Neural crest cell (in vitro differentiated cells): ENCODE measurements at regions not wholly inside any gene's neighbourhood (a gene's known extent, or its start where the extent isn't known, plus 50 kb on each side); places are given as distances from the start of the nearest gene placed in this dataset.
A peak's percentile ranks its signal among the peaks of the same experiment; 100 is the strongest.

Source experiments
- DNase-seq: peaks from one replicate; pipeline ENCODE4 v3.0.0; 2021; ENCODE audit warnings: low read depth, mixed read lengths, low spot score
- H3K27ac Mint-ChIP-seq: one replicate; pipeline ENCODE4 v1.8.0; 2021; ENCODE audit warnings: mild to moderate bottlenecking, mixed read lengths; ENCODE audit not compliant: unreplicated experiment
- H3K27me3 Mint-ChIP-seq: 2 replicates; pipeline ENCODE4 v1.8.0; 2021; ENCODE audit warnings: low read depth, mild to moderate bottlenecking, mixed read lengths
- H3K36me3 Mint-ChIP-seq: 2 replicates; pipeline ENCODE4 v1.8.0; 2021; ENCODE audit warnings: low read depth, mild to moderate bottlenecking, mixed read lengths
- H3K4me1 Mint-ChIP-seq: 2 replicates; pipeline ENCODE4 v1.8.0; 2021; ENCODE audit warnings: mixed read lengths
- H3K4me3 Mint-ChIP-seq: one replicate; pipeline ENCODE4 v1.8.0; 2021; ENCODE audit warnings: mild to moderate bottlenecking, mixed read lengths
- H3K9me3 Mint-ChIP-seq: 2 replicates; pipeline ENCODE4 v1.8.0; 2021; ENCODE audit warnings: mixed read lengths
- CTCF ChIP-seq: fragments of 200-600 bp; sonication (generic); conservative IDR thresholded peaks from 2 replicates; pipeline ENCODE4 v1.5.0; 2021; ENCODE audit warnings: antibody characterized with exemption, mild to moderate bottlenecking

- Mint-ChIP-seq H3K9me3 (peaks cover 14% of the 10 kb centered on the region), H3K36me3 (peaks cover 5% of the 10 kb centered on the region), H3K27me3 (no peaks in the 10 kb centered on the region), H3K27ac (peak overlapping the region; percentile 68), H3K4me1 (peaks cover 42% of the 10 kb centered on the region), H3K4me3 (no peak overlapping the region)
- TF ChIP-seq CTCF: no peak
- no peak for DNase-seq
Measured at GRCh38 chr10:125514206-125515162, 168.5 kb downstream of the TEX36 start.

- no peak for TF ChIP-seq CTCF
- Mint-ChIP-seq H3K27me3 (no peaks in the 10 kb centered on the region), H3K4me3 (peak overlapping the region; percentile 2), H3K4me1 (peaks cover 45% of the 10 kb centered on the region), H3K27ac (peak overlapping the region; percentile 68), H3K9me3 (peaks cover 12% of the 10 kb centered on the region), H3K36me3 (peaks cover 5% of the 10 kb centered on the region)
- DNase-seq: no peak
Measured at GRCh38 chr10:125513429-125514182, 169.4 kb downstream of the TEX36 start.

- TF ChIP-seq CTCF: no peak
- peaks cover 12% of the 10 kb centered on the region for H3K9me3 Mint-ChIP-seq
- H3K4me3 Mint-ChIP-seq: no peak overlapping the region
- peaks cover 60% of the 10 kb centered on the region for H3K4me1 Mint-ChIP-seq
- no peak for DNase-seq
- H3K27ac Mint-ChIP-seq: no peak overlapping the region
- no peaks in the 10 kb centered on the region for H3K27me3 Mint-ChIP-seq
- H3K36me3 Mint-ChIP-seq: peaks cover 3% of the 10 kb centered on the region
Measured at GRCh38 chr10:125510998-125511397, 172.0 kb downstream of the TEX36 start.

- Mint-ChIP-seq H3K9me3 (peaks cover 5% of the 10 kb centered on the region), H3K4me3 (no peak overlapping the region), H3K27me3 (no peaks in the 10 kb centered on the region), H3K36me3 (no peaks in the 10 kb centered on the region), H3K4me1 (peaks cover 30% of the 10 kb centered on the region), H3K27ac (no peak overlapping the region)
- TF ChIP-seq CTCF: no peak
- DNase-seq: no peak
Measured at GRCh38 chr10:125505648-125506047, 177.3 kb downstream of the TEX36 start.

GRCh38 chr10:125502276-125502675, 180.7 kb downstream of the TEX36 start:
- Mint-ChIP-seq H3K9me3 (no peaks in the 10 kb centered on the region), H3K27ac (no peak overlapping the region), H3K4me1 (peaks cover 5% of the 10 kb centered on the region), H3K4me3 (no peak overlapping the region), H3K27me3 (no peaks in the 10 kb centered on the region), H3K36me3 (no peaks in the 10 kb centered on the region)
- TF ChIP-seq CTCF: no peak
- no peak for DNase-seq
